Endothelial cell (in vitro differentiated cells): ENCODE measurements at regions not wholly inside any gene's neighbourhood (a gene's known extent, or its start where the extent isn't known, plus 50 kb on each side); places are given as distances from the start of the nearest gene placed in this dataset.
"Not testable (repeated sequence)": the region's sequence is repeated elsewhere in the genome, so short reads cannot be mapped to it uniquely, and the experiment has no call there.

ENCODE experiments used
- DNase-seq: peaks from one replicate; pipeline ENCODE4 v3.0.0; 2021; ENCODE audit warnings: low spot score
- H3K27ac Mint-ChIP-seq: one replicate; pipeline ENCODE4 v1.8.0; 2021; ENCODE audit warnings: mixed read lengths, inconsistent platforms; ENCODE audit not compliant: unreplicated experiment
- H3K27me3 Mint-ChIP-seq: one replicate; pipeline ENCODE4 v1.8.0; 2021; ENCODE audit warnings: mild to moderate bottlenecking, moderate library complexity, mixed read lengths, inconsistent platforms; ENCODE audit not compliant: unreplicated experiment
- H3K36me3 Mint-ChIP-seq: one replicate; pipeline ENCODE4 v1.8.0; 2021; ENCODE audit warnings: mild to moderate bottlenecking, low read depth, mixed read lengths, inconsistent platforms; ENCODE audit not compliant: unreplicated experiment
- H3K4me1 Mint-ChIP-seq: one replicate; pipeline ENCODE4 v1.8.0; 2021; ENCODE audit warnings: mild to moderate bottlenecking, mixed read lengths, inconsistent platforms; ENCODE audit not compliant: unreplicated experiment
- H3K4me3 Mint-ChIP-seq: one replicate; pipeline ENCODE4 v1.8.0; 2021; ENCODE audit warnings: mild to moderate bottlenecking, mixed read lengths, inconsistent platforms; ENCODE audit not compliant: unreplicated experiment
- H3K9me3 Mint-ChIP-seq: one replicate; pipeline ENCODE4 v1.8.0; 2021; ENCODE audit warnings: mixed read lengths, inconsistent platforms; ENCODE audit not compliant: unreplicated experiment
- TF ChIP-seq, protein P1 (sequence below): fragments of 200-600 bp; sonication (generic); IDR thresholded peaks from one replicate; pipeline ENCODE4 v1.5.0; 2021; ENCODE audit warnings: antibody characterized with exemption; ENCODE audit not compliant: unreplicated experiment

DNA sequence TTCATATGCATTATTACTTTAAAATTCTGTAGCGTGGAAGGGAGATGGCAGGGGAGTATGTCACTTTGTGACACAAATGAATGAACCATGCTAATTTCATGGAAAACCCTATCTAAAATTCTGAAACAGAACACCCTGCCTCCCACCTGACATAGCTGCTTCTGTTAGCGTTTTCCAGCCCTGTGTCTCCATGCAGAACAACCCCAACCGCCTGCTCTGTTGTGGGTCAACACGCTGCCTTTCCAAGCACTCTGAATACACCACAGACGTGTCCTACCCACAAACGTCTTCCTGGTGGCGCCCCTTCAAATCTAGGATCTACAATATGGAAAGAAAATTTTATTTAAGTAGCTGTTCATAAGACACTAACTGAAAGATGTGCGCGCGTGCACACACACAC, 238.6 kb downstream of the TRIML1 start:
- H3K27me3 Mint-ChIP-seq: peaks cover 1% of the 10 kb centered on the region
- TF ChIP-seq, protein P1, sequence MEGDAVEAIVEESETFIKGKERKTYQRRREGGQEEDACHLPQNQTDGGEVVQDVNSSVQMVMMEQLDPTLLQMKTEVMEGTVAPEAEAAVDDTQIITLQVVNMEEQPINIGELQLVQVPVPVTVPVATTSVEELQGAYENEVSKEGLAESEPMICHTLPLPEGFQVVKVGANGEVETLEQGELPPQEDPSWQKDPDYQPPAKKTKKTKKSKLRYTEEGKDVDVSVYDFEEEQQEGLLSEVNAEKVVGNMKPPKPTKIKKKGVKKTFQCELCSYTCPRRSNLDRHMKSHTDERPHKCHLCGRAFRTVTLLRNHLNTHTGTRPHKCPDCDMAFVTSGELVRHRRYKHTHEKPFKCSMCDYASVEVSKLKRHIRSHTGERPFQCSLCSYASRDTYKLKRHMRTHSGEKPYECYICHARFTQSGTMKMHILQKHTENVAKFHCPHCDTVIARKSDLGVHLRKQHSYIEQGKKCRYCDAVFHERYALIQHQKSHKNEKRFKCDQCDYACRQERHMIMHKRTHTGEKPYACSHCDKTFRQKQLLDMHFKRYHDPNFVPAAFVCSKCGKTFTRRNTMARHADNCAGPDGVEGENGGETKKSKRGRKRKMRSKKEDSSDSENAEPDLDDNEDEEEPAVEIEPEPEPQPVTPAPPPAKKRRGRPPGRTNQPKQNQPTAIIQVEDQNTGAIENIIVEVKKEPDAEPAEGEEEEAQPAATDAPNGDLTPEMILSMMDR: no peak
- no peak overlapping the region for H3K4me3 Mint-ChIP-seq
- H3K36me3 Mint-ChIP-seq: peaks cover 3% of the 10 kb centered on the region
- DNase-seq: no peak
- no peaks in the 10 kb centered on the region for H3K4me1 Mint-ChIP-seq
- H3K9me3 Mint-ChIP-seq: peaks cover 4% of the 10 kb centered on the region
- H3K27ac Mint-ChIP-seq: no peak overlapping the region

DNA sequence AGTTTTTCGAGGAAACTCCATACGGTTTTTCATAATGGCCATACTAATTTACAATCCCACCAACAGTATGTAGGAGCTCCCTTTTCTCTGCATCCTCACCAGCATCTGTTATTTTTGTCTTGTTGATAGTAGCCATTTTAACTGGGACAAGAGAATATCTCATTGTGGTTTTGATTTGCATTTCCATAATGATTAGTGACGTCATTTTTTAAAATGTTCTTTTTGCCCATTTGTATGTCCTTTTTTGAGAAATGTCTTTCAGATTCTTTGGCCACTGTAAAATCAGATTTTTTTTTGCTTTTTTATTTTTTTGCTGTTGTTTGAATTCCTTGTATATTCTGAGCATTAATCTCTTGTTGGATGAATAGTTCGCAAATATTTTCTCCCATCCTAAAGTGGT, 243.9 kb downstream of the TRIML1 start:
- Mint-ChIP-seq H3K27ac (no peak overlapping the region), H3K36me3 (no peaks in the 10 kb centered on the region), H3K27me3 (peaks cover 2% of the 10 kb centered on the region), H3K4me3 (no peak overlapping the region), H3K4me1 (no peaks in the 10 kb centered on the region), H3K9me3 (no peaks in the 10 kb centered on the region)
- no peak for DNase-seq
- TF ChIP-seq, protein P1: no peak

DNA sequence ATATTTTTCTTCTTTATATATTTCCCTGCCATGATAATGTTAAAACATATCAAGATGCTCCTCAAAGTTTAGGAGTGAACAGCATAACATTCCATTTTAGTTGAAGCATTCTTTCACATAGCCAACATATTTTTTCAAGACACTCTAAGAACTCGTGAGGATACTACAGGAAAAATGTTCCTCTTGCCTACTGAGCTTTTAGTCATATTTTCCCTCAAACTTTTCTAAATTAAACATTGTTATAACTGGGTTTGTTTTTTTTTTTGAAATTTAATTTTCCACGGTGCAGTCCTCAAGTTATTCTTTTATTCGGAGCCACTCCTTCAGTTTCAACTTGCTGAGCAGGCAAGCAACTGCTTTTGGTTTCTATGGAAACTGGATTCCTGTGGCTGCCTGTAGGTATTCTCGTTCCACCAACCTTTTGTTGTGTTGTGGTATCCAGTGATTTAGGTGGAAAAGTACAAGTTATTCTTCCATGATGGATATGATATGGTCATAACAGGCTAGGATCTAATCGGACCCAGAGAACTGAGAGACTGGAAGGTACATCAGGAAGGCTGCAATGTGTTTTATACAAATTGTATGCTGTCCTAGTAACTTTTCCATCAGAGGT, 248.0 kb downstream of the TRIML1 start:
- Mint-ChIP-seq H3K4me3 (no peak overlapping the region), H3K36me3 (peaks cover 6% of the 10 kb centered on the region), H3K4me1 (no peaks in the 10 kb centered on the region), H3K27me3 (peaks cover 2% of the 10 kb centered on the region), H3K9me3 (peaks cover 5% of the 10 kb centered on the region), H3K27ac (peak overlapping the region; percentile 39)
- DNase-seq: no peak
- TF ChIP-seq, protein P1: no peak

DNA sequence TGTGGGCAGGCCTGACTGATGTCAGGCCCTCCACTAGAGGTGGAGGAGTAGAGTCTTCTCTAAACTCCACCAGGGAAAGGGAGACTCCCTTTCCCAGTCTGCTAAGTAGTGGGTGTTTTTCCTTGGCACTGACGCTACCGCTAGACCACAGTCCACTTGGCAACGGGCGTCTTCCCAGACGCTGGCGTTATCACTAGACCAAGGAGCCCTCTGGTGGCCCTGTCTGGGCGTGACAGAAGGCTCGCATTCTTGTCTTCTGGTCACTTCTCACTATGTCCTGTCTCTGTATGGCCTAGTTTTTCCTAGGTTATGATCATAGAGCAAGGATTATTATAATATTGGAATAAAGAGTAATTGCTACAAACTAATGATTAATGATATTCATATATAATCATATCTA, 252.1 kb downstream of the TRIML1 start:
- H3K36me3 Mint-ChIP-seq, DNase-seq, H3K9me3 Mint-ChIP-seq: not testable (repeated sequence)

DNA sequence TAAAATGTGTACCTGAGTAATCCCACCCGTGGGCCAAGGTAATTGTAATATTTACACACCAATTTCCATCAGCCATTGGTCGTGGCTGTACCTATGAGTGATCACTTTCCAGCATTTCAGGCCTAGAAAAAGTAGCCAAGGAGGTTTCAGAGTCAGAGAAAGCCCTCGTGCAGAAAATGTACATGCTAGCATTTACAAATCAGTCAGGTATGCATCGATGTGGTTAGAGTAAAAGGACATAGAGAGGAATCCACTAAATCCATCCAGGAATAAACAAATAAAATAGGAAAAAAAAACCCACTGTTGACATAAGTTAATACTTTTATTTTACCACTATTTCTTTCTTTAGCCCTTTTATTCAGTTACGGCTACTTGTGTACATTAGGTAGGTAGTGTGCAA, 256.8 kb downstream of the TRIML1 start:
- Mint-ChIP-seq H3K27ac (no peak overlapping the region), H3K4me1 (no peaks in the 10 kb centered on the region), H3K4me3 (no peak overlapping the region), H3K36me3 (no peaks in the 10 kb centered on the region), H3K27me3 (no peaks in the 10 kb centered on the region), H3K9me3 (peaks cover 4% of the 10 kb centered on the region)
- DNase-seq: no peak
- TF ChIP-seq, protein P1: no peak

More for the DNA sequence above, 252.1 kb downstream of the TRIML1 start:
- H3K27ac Mint-ChIP-seq, H3K27me3 Mint-ChIP-seq, H3K4me3 Mint-ChIP-seq, H3K4me1 Mint-ChIP-seq: not testable (repeated sequence)

DNA sequence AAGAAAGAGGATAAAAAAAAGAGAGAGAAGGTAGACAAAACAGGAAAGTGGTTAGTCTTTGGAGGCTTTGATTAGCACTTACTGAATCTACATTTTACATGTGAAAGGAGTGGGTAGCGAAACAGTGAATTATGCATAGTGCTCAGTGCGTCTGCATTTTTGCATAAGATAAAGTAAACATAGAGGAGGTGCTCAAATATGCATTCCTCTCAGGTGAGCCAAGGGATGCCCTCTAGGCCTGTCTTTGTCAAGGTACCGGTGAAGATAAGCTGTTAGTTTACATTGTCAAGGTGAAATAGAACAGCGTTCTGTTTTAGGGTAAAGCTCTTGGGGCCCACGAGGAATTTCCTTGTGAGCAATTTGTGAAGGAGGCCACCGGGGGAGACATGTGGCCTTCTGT, 260.6 kb downstream of the TRIML1 start:
- H3K27ac Mint-ChIP-seq: no peak overlapping the region
- no peak for DNase-seq
- no peaks in the 10 kb centered on the region for H3K4me1 Mint-ChIP-seq

More for the DNA sequence above, 260.6 kb downstream of the TRIML1 start:
- Mint-ChIP-seq H3K9me3 (peaks cover 4% of the 10 kb centered on the region), H3K27me3 (no peaks in the 10 kb centered on the region), H3K36me3 (no peaks in the 10 kb centered on the region), H3K4me3 (no peak overlapping the region)
- TF ChIP-seq, protein P1: no peak
